GM20000 (cell line): ENCODE measurements at regions not wholly inside any gene's neighbourhood (a gene's known extent, or its start where the extent isn't known, plus 50 kb on each side); places are given as distances from the start of the nearest gene placed in this dataset.

Experiments used
- DNase-seq: peaks from one replicate; pipeline ENCODE4 v3.0.0; 2012; ENCODE audit warnings: low spot score
- CTCF ChIP-seq: IDR thresholded peaks from 2 replicates; pipeline ENCODE4 v1.5.1; 2012; ENCODE audit warnings: mild to moderate bottlenecking, control low read depth; ENCODE audit errors: extremely low read depth, missing control alignments

DNA sequence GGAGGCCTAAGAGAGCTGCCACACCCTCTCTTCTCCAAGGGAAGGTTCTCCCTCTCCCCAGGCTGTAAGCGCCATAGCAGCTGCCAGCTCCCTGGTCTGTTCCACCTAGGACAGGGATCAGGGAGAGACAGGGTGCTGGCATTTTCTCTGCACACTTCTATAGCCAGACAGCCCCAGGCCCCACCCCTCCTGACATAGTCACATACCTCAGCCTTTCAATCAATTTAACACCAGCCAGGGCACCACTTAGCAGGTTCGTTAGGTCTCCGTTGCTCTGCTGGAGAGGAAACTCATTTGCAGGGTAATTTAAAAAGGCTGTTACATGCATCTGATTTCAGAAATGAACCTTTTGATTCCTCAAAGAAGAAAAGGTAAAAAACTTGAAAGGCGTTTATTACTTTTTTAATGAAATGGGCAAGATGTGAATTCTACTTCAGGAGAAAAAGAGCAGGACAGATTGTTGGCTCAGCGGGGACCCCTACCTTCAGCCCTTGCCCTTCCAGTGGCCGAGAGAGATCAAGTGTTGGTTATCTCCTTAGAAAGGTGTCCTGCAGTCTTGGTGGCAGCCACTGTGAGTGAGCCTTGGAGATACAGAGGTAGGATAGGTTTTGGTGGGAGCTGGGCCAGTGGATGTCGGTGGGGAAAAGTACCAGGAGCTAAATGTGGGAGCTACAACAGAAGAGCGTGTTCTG lies 180.5 kb upstream of the GALNT17 start:
- no peak for TF ChIP-seq CTCF
- no peak for DNase-seq

DNA sequence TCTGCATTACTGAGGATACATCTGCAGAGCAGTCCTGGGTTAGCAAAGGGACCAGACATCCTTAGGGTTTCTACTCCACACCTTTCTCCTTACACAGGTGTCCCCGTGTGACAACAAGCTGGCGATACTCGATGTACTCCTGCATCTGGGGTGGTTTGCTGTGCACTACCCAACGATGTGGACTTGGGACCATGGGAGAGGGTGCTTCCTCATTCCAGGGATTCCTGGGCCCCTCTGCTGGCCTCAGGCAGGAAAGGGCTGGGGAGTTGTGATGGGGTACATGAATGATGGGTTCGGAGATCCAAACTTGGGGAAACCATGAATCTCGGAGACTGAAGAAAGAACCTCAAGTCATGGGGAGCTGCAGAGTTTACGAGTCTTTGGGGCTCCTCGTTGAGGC lies 179.6 kb upstream of the GALNT17 start:
- no peak for DNase-seq
- TF ChIP-seq CTCF: no peak

DNA sequence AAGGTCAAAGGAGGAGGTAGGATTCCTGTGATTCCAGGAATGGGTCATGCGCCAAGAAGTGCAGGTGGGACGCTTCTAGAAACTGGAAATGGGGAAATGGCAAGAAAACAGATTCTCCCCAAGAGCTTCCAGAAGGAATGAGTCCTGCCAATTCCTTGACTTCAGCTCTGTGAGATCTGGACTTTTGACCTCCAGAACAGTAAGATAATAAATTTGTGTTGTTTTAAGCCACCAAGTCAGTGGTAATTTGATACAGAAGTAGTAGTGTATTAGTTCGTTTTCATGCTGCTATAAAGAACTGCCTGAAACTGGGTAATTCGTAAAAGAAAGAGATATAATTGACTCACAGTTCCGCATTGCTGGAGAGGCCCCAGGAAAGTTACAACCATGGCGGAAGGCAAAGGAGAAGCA lies 178.6 kb upstream of the GALNT17 start:
- no peak for TF ChIP-seq CTCF
- DNase-seq: no peak

- TF ChIP-seq CTCF: no peak
- DNase-seq: no peak
Observed at GRCh38 chr7:70953796-70954195, 178.1 kb upstream of the GALNT17 start.

DNA sequence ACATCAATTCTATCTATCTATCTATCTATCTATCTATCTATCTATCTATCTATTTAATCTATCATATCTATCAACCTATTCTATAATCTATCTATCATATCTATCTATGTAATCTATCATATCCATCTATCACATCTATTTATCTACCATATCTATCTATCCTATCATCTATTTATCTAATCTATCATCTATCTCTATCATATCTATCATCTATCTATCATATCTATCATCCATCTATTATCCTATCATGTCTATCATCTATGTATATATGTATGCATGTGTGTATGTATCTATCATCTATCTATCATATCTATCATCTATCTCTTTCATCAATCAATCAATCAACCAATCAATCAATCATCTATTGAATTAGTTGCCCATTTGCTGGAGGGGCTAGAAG lies 159.3 kb upstream of the GALNT17 start:
- no peak for TF ChIP-seq CTCF
- no peak for DNase-seq

DNA sequence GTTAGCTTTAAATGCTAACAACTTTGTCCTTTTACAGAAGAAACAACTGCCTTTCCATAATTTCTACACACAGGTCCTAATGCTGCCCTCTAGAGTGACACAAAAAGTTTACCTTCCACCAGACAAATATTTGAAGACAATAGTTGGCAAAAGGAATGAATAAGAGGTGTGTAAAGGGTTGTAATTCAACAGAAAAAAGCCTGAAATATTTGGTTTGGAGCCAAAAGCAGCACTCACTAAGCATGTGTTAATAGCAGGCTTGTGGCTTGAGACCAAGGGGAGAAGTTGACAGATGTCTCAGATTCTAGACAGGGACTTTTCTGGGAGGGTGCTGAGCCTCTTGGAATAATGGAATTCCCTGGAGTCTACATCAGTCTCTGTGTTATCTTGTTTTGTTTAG lies 156.2 kb upstream of the GALNT17 start:
- no peak for DNase-seq
- TF ChIP-seq CTCF: no peak

- no peak for DNase-seq
- TF ChIP-seq CTCF: no peak
Observed at GRCh38 chr7:70986297-70986696, 145.6 kb upstream of the GALNT17 start.
